ENCODE measurements at regions not wholly inside any gene's neighbourhood (a gene's known extent, or its start where the extent isn't known, plus 50 kb on each side); places are given as distances from the start of the nearest gene placed in this dataset.
A peak's percentile ranks its signal among the peaks of the same experiment; 100 is the strongest.
"Not testable (repeated sequence)": the region's sequence is repeated elsewhere in the genome, so short reads cannot be mapped to it uniquely, and the experiment has no call there.

- not testable (repeated sequence) for ATAC-seq, DNase-seq
These were observed 50.3 kb upstream of the AGTPBP1 start for GRCh38 chr9:85792057-85792456.

- not testable (repeated sequence) for ATAC-seq, DNase-seq
These were observed 61.4 kb upstream of the AGTPBP1 start for GRCh38 chr9:85802978-85803695.

GRCh38 chr9:85804847-85805133, 63.0 kb upstream of the AGTPBP1 start:
- DNase-seq, ATAC-seq: not testable (repeated sequence)

GRCh38 chr9:85805134-85806005, 63.6 kb upstream of the AGTPBP1 start:
- DNase-seq (peak; percentile 74), ATAC-seq (peak; percentile 85)

GRCh38 chr9:85808329-85808728, 66.6 kb upstream of the AGTPBP1 start:
- DNase-seq, ATAC-seq: not testable (repeated sequence)

GRCh38 chr9:85813388-85813787, 71.6 kb upstream of the AGTPBP1 start:
- not testable (repeated sequence) for ATAC-seq, DNase-seq

GRCh38 chr9:85814800-85815199, 73.0 kb upstream of the AGTPBP1 start:
- not testable (repeated sequence) for ATAC-seq, DNase-seq

- DNase-seq, ATAC-seq: not testable (repeated sequence)
These were observed 77.2 kb upstream of the AGTPBP1 start for GRCh38 chr9:85818971-85819370.

- not testable (repeated sequence) for ATAC-seq, DNase-seq
These were observed 78.8 kb upstream of the AGTPBP1 start for GRCh38 chr9:85820598-85820997.

GRCh38 chr9:85824949-85825348, 83.2 kb upstream of the AGTPBP1 start:
- ATAC-seq, DNase-seq: not testable (repeated sequence)

GRCh38 chr9:85834591-85834990, 92.8 kb upstream of the AGTPBP1 start:
- DNase-seq, ATAC-seq: not testable (repeated sequence)

- ATAC-seq, DNase-seq: not testable (repeated sequence)
These were observed 97.0 kb upstream of the NAA35 start for GRCh38 chr9:85843949-85844348.

GRCh38 chr9:85847782-85848181, 93.2 kb upstream of the NAA35 start:
- not testable (repeated sequence) for DNase-seq, ATAC-seq

- ATAC-seq: no peak
- DNase-seq: no peak
These were observed 82.7 kb upstream of the NAA35 start for GRCh38 chr9:85858056-85858750.

GRCh38 chr9:85859765-85860164, 81.2 kb upstream of the NAA35 start:
- ATAC-seq (no peak), DNase-seq (no peak)

GRCh38 chr9:85861882-85862281, 79.1 kb upstream of the NAA35 start:
- ATAC-seq, DNase-seq: not testable (repeated sequence)

- ATAC-seq: no peak
- DNase-seq: no peak
These were observed 77.1 kb upstream of the NAA35 start for GRCh38 chr9:85863875-85864274.

GRCh38 chr9:85871008-85871407, 69.9 kb upstream of the NAA35 start:
- ATAC-seq (no peak), DNase-seq (no peak)

- not testable (repeated sequence) for ATAC-seq, DNase-seq
These were observed 69.3 kb upstream of the NAA35 start for GRCh38 chr9:85871683-85872082.

GRCh38 chr9:85872463-85872862, 68.5 kb upstream of the NAA35 start:
- ATAC-seq (no peak), DNase-seq (no peak)

GRCh38 chr9:85876628-85877027, 64.3 kb upstream of the NAA35 start:
- ATAC-seq (no peak), DNase-seq (no peak)

- ATAC-seq, DNase-seq: not testable (repeated sequence)
These were observed 61.9 kb upstream of the NAA35 start for GRCh38 chr9:85878872-85879597.

Data from stimulated activated naive CD8-positive, alpha-beta T cell treated with anti-CD3 and anti-CD28 coated beads, Interleukin-15, Interleukin-2, amounts not matched to agents 100 U/mL and 50 U/mL, for 24 hours (primary cell).